DOHH2 (cell line): ENCODE measurements at regions not wholly inside any gene's neighbourhood (a gene's known extent, or its start where the extent isn't known, plus 50 kb on each side); places are given as distances from the start of the nearest gene placed in this dataset.
"Not testable (repeated sequence)": the region's sequence is repeated elsewhere in the genome, so short reads cannot be mapped to it uniquely, and the experiment has no call there.

ENCODE experiments used
- CTCF ChIP-seq: fragments of 200-600 bp; sonication (generic); IDR thresholded peaks from one replicate; pipeline ENCODE4 v1.5.1; 2014; ENCODE audit warnings: antibody characterized with exemption, mild to moderate bottlenecking, low read depth, low read length; ENCODE audit not compliant: poor library complexity, severe bottlenecking
- EZH2phosphoT487 ChIP-seq: fragments of 200-600 bp; sonication (generic); IDR thresholded peaks from 2 replicates; pipeline ENCODE4 v1.6.1; 2017; ENCODE audit warnings: borderline replicate concordance, mild to moderate bottlenecking, antibody characterized with exemption, low read length, moderate library complexity, mixed read lengths

- TF ChIP-seq CTCF, EZH2phosphoT487: not testable (repeated sequence)
Measured at GRCh38 chr12:75739098-75739497, 227.7 kb upstream of the KRR1 start.
